ENCODE measurements at regions not wholly inside any gene's neighbourhood (a gene's known extent, or its start where the extent isn't known, plus 50 kb on each side); places are given as distances from the start of the nearest gene placed in this dataset.
"Not testable (repeated sequence)": the region's sequence is repeated elsewhere in the genome, so short reads cannot be mapped to it uniquely, and the experiment has no call there.

DNA sequence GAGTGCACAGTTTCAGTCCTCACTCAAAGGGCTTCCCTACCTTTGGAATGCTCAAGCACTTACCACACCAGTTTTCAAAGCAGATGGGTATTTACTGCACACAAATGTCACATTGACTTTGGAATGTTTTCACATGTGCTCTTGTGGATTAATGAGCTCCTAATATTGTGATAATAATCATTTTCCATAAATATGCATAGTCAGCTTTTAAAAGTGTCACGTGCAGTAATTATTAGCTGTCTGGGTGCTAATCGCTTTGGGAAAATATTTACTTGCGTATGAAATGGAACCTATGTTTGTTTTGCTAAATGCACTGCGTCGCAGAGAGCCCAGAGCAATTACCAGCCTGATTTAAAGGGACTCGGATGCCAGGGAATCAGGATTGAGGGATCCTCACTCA is 229.3 kb downstream of the SMAD2 start:
- H3K4me2 ChIP-seq, result no peak overlapping the region
- POLR2A ChIA-PET, result no interaction called here
- ATAC-seq (no peak), DNase-seq (ENCODE audit: low read depth in 1 of 2, low spot score in 1 of 2) (no peak), FAIRE-seq (no peak)
- CTCF ChIA-PET, result interaction anchor here (0.8 kb wide), 1 partner anchor 48 kb away, joined by 3 read pairs; no protein-coding TSS in a partner anchor
- peak; percentile 84 for TF ChIP-seq MAFK (IDR thresholded peaks at IDR 0.05; ENCODE audit: partially characterized antibody)
- TF ChIP-seq ZNF302 (CRISPR knock-in tag; IDR thresholded peaks at IDR 0.05), result no peak
- H3K9me3 ChIP-seq, result no peaks in the 10 kb centered on the region
- H3K4me3 ChIP-seq, result no peak overlapping the region
- H3K27ac ChIP-seq, result no peak overlapping the region
- H3K4me1 ChIP-seq, result no peaks in the 10 kb centered on the region
- 42% methylated on average over 6 of the region's 6 CpGs for WGBS (ENCODE audit: missing lambda C conversion rate)

DNA sequence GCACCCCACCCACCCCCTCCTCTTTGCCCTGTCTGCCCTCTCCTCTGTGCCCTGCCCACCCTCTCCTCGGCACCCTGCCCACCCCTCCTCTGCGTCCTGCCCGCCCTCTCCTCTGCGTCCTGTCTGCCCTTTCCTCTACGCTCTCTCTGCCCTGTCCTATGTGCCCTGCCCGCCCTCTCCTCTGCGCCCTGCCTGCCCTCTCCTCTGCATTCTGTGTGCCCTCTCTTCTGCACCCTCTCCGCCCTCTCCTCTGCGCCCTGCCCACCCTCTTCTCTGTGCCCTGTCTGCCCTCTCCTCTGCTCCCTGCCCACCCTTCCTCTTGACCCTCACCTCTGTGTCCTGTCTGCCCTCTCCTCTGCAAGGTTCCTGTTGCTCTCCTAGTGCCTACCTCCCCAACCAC is 233.6 kb downstream of the SMAD2 start:
- ChIA-PET CTCF (no interaction called here), POLR2A (no interaction called here)
- DNase-seq (ENCODE audit: low read depth in 1 of 2, low spot score in 1 of 2) (no peak), ATAC-seq (no peak), FAIRE-seq (no peak)
- no peak overlapping the region for H3K4me3 ChIP-seq
- H3K4me1 ChIP-seq, result no peaks in the 10 kb centered on the region
- WGBS (ENCODE audit: missing lambda C conversion rate), result 10% methylated on average over 5 of the region's 9 CpGs
- H3K9me3 ChIP-seq, result no peaks in the 10 kb centered on the region
- H3K4me2 ChIP-seq, result no peak overlapping the region
- H3K27ac ChIP-seq, result no peak overlapping the region
- TF ChIP-seq RNF2 (IDR thresholded peaks at IDR 0.05; ENCODE audit: borderline replicate concordance, low read depth) (no peak), CBX2 (IDR thresholded peaks at IDR 0.05; ENCODE audit: borderline replicate concordance, low read depth) (no peak), CEBPB (IDR thresholded peaks at IDR 0.05) (no peak), CTCF (IDR thresholded peaks at IDR 0.05) (no peak), RCOR1 (IDR thresholded peaks at IDR 0.05; ENCODE audit: low read depth, low read length) (no peak), RAD21 (conservative IDR thresholded peaks at IDR 0.05 in 1 of 2, IDR thresholded peaks at IDR 0.05 in 1 of 2) (no peak), HDAC2 (IDR thresholded peaks at IDR 0.05) (no peak), NFE2L2 (conservative IDR thresholded peaks at IDR 0.05; ENCODE audit: low read length) (no peak), JUNB (IDR thresholded peaks at IDR 0.05) (no peak)
- TF ChIP-seq, protein P1, sequence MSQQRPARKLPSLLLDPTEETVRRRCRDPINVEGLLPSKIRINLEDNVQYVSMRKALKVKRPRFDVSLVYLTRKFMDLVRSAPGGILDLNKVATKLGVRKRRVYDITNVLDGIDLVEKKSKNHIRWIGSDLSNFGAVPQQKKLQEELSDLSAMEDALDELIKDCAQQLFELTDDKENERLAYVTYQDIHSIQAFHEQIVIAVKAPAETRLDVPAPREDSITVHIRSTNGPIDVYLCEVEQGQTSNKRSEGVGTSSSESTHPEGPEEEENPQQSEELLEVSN (IDR thresholded peaks at IDR 0.05; ENCODE audit: borderline replicate concordance, low read depth), result no peak

DNA sequence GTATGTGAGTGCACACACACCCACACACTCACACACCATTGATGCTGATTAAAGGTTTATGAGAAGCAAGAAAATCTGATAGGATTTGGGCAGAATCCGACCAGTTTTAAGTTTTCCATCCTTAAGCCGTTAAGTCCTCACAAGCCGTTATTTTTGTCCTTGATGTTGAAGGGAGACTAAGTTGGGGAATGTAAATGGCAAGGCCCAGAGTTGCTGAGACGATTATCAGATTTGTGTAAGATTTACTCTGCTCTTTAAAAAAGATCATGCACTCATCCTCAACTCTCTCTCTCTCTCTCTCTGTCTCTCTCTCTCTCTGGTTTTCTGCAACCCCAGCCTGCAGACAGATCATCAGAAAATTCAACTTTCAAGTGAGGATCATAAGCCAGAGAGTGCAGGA is 238.8 kb downstream of the SMAD2 start:
- FAIRE-seq (no peak), ATAC-seq (no peak), DNase-seq (ENCODE audit: low read depth in 1 of 2, low spot score in 1 of 2) (no peak)
- 38% methylated on average over 4 of the region's 4 CpGs for whole genome bisulfite sequencing (ENCODE audit: missing lambda C conversion rate)
- Histone ChIP-seq H3K4me3 (no peak overlapping the region), H3K4me1 (no peaks in the 10 kb centered on the region), H3K4me2 (no peak overlapping the region), H3K27ac (no peak overlapping the region), H3K9me3 (no peaks in the 10 kb centered on the region)
- CTCF ChIA-PET, result no interaction called here
- TF ChIP-seq ZSCAN20 (CRISPR knock-in tag; IDR thresholded peaks at IDR 0.05), result no peak
- no peak for TF ChIP-seq ELK1 (IDR thresholded peaks at IDR 0.05; ENCODE audit: low read depth, low read length)
- TF ChIP-seq ZNF302 (CRISPR knock-in tag; IDR thresholded peaks at IDR 0.05), result no peak
- no peak for TF ChIP-seq HDAC2 (IDR thresholded peaks at IDR 0.05)
- TF ChIP-seq NFE2L2 (conservative IDR thresholded peaks at IDR 0.05; ENCODE audit: low read length), result no peak
- TF ChIP-seq NR3C1 (IDR thresholded peaks at IDR 0.05), result no peak
- TF ChIP-seq CBX2 (IDR thresholded peaks at IDR 0.05; ENCODE audit: borderline replicate concordance, low read depth), result no peak
- TF ChIP-seq ZFP36 (IDR thresholded peaks at IDR 0.05; ENCODE audit: borderline replicate concordance, partially characterized antibody), result no peak
- TF ChIP-seq RAD21 (conservative IDR thresholded peaks at IDR 0.05 in 1 of 2, IDR thresholded peaks at IDR 0.05 in 1 of 2), result no peak
- POLR2A ChIA-PET, result no interaction called here

GRCh38 chr18:47690778-47691177 is 239.7 kb downstream of the SMAD2 start:
- H3K27ac ChIP-seq; H3K4me2 ChIP-seq; CTCF ChIA-PET; DNase-seq (ENCODE audit: low read depth in 1 of 2, low spot score in 1 of 2); ATAC-seq; POLR2A ChIA-PET; FAIRE-seq; H3K9me3 ChIP-seq; H3K4me1 ChIP-seq; H3K4me3 ChIP-seq: not testable (repeated sequence)
- WGBS (ENCODE audit: missing lambda C conversion rate), result 2% methylated on average over 3 of the region's 3 CpGs

All from A549 (cell line).